GM19324 (cell line): ENCODE measurements at regions not wholly inside any gene's neighbourhood (a gene's known extent, or its start where the extent isn't known, plus 50 kb on each side); places are given as distances from the start of the nearest gene placed in this dataset.
"Not testable (repeated sequence)": the region's sequence is repeated elsewhere in the genome, so short reads cannot be mapped to it uniquely, and the experiment has no call there.

Experiments used
- ATAC-seq: cut with Tn5 transposase; IDR thresholded peaks from one replicate; pipeline ENCODE4 v1.9.1; 2021; ENCODE audit warnings: mild to moderate bottlenecking, moderate library complexity; ENCODE audit not compliant: unreplicated experiment, low FRiP score

DNA sequence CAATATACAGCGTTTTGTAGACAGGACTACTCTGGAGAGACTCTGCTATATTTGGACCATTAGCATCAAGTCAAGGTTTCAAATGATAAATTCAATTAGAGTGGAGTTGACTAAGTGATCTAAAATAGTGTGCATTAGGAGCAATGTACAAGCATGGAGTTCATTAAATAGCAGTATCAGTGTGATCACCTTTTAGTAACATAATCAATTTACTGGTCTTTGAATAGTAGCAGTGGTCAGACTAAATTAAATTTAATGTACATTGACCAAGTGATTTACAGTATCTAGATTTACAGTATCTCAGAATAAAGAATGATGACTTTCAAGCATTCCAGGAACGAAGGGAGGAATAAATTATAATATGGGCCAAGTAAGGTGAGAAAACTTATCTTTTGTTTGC lies 489.6 kb upstream of the ADGRL4 start:
- no peak for ATAC-seq

DNA sequence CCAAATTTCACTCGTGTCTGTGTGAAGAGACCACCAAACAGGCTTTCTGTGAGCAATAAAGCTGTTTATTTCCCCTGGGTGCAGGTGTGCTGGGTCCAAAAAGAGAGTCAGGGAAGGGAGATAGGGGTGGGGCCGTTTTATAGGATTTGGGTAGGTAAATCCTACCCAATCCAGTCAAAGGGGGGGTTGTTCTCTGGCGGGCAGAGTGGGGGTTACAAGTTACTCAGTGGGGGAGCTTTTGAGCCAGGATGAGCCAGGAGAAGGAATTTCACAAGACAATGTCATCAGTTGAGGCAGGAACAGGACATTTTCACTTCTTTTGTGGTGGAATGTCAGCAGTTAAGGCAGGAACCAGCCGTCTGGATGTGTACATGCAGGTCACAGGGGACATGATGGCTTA lies 487.2 kb upstream of the ADGRL4 start:
- ATAC-seq, result not testable (repeated sequence)

DNA sequence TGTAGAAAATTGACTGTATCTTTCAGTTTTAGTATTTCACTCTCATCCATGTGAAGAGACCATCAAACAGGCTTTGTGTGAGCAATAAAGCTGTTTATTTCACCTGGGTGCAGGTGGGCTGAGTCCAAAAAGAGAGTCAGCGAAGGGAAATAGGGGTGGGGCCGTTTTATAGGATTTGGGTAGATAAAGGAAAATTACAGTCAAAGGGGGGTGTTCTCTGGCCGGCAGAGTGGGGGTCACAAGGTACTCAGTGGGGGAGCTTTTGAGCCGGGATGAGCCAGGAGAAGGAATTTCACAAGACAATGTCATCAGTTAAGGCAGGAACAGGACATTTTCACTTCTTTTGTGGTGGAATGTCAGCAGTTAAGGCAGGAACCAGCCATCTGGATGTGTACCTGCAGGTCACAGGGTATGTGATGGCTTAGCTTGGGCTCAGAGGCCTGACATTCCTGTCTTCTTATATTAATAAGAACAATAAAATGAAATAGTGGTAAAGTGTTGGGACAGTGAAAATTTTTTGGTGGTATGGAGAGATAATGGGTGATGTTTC lies 482.1 kb upstream of the ADGRL4 start:
- not testable (repeated sequence) for ATAC-seq

DNA sequence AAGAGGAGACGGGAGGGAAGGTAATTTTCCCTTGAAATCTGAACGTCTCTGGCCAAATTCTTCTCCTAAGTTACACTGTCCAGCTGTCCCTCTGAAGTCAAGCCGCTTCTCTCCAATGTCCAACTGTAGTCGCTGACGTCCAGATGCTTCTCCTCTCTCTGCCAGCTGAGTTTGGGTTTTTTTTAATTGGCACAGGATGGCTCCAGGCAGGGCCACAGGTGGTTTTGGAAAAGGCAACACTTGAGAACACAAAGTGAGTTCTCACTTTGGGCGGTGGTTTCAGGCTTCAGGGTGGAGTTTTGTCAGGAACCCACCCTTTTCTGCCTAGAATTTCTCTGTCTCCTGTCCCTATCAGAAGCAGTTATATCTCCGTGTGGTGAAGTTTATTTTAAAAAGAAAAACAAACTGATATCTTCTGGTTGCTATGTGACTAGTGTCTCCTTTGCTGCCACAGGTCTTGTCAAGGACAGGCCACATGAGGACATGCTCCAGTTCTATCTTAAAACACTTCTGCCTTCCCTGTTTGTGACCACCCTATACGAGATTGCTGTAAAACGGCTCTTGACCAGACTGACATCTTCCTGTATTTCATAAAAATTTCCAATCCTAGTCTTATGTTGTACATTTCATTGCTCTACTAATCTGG lies 472.3 kb upstream of the ADGRL4 start:
- ATAC-seq, result no peak

DNA sequence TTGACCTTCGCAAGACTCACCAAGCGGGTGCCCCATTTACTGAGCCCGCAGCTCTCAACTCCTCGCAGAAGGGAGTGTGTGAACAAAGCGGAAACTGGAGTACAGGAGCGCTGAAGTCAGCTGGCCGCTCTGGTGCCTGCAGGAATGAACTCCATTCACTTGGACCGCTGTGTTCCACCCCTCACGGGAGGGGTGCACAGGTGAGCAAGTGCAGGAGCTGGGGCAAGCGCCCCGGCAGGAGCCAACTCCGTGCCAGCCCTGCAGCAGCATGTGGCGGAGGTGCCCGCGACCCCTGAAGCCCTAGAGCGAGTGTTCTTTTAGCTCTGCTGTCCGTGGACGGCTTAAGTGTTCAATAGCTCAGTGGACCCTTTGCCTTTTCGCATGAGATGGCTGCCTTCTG lies 471.6 kb upstream of the ADGRL4 start:
- no peak for ATAC-seq

DNA sequence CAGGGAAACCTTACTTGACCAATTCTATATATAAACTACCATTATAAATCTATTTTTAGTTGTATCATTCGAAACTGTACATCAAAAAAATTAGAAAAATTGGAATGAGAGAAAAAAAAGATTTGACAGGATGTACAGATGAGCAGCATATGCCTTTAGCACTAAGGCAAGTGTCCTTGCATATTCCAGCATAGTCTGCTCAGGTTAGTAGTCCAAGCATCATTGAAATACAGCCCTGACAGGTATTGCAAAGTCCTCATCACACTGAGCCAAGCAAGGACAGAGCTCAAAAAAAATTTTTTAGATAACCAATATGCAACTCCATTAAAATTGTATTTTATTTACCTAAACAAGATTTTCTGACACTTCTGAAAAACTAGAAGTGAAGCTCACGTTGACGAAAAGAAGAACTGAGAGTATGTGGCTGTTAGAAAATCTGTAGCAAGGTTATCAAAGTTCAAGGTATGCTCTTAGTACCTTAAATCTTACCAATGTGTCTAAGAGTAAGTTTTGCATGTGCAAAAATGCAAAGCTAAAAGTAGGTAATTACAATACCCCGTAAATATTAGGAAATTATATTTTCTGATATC lies 465.6 kb upstream of the ADGRL4 start:
- peak; percentile 88 for ATAC-seq

DNA sequence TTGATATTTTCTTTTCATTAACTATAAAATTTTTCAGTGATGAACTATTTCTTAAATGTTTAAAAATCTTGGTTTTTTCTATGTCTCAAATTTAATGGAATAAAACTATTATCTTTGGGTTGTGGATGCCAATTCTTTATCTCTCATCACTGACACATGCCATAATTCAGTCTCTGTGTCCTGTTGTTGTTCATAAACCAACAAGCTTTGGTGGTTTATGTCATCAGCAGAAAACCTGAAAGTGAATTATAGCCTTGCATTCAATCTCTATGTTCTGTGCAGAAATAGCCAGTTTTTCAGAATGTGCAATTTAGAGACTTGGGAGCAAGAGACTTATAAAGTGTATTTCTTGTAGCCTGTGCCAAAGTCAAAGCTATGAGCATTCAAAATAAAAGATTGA lies 462.6 kb upstream of the ADGRL4 start:
- ATAC-seq, result no peak

DNA sequence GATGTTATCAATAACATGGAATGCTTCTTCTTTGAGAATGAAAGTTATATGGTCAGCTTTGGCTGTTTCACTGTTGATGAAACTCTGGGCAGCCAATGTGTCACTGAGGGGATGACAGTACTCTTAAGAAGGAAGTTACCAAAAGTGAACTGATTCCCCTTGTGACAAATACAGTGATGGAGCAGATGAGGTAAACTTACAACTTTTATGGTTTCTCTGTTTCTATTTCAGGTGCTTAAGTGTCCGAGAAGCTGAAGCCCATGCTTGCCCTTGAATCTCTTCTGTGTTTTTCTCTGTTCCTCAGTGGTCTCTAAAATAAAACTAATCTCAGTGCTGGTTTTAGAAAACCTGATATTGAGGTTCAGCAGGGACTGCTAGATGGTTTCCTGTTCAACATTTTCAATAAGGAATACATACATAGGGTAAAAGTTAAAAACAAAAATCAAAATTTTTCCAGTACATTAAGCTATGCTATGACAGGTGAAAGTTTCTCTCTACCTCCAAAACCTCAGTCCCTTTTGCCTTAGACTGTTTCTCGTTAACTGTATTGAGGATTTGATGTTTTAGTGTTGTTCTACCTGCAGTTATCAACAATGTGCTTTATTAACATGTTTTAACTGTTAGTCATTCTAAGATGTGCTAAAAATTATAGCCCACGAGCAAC lies 454.4 kb upstream of the ADGRL4 start:
- ATAC-seq, result peak; percentile 99

DNA sequence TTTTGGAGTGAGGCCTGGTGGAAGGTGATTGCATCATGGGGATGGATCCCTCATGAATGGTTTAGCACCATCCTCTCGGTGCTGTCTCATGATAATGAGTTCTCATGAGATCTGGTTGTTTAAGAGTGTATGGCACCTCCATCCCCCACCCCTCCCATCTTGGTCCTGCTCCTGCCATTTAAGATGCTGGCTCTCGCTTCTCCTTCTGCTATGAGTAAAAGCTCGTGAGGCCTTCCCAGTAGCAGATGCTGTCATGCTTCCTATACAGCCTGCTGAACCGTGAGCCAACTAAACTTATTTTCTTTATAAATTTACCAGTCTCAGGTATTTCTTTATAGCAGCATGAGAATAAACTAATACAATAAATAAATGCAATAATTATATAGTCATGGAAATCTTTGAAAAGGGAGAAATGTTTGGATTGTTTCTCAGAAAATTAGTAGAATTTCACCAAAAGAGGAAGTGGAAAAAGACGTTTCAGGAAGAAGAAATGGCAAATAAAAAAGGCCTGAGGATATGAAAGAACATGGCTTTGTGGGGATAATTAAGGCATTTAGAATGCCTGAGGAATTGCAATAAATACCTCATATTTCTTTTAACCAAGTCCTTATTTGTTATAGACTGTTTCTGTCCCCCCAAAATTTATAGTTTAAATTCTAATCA lies 451.2 kb upstream of the ADGRL4 start:
- ATAC-seq, result no peak

DNA sequence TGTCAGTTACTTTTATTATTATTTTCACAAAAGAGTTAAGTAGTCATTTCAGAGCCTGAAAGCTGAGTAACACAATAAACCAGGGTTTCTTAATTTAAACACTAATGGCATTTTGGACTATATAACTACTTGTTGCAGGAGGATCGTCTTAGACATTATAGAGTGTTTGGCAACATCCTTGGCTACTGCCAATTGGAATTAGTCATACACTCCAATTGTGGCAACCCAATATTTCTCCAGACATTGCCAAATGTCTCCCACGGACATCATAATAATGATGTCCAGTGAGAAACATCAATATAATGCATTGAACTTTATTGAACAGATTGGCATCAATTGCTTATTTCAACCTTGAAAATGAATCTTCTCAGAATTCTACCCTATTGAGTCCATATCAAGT lies 441.9 kb upstream of the ADGRL4 start:
- no peak for ATAC-seq

DNA sequence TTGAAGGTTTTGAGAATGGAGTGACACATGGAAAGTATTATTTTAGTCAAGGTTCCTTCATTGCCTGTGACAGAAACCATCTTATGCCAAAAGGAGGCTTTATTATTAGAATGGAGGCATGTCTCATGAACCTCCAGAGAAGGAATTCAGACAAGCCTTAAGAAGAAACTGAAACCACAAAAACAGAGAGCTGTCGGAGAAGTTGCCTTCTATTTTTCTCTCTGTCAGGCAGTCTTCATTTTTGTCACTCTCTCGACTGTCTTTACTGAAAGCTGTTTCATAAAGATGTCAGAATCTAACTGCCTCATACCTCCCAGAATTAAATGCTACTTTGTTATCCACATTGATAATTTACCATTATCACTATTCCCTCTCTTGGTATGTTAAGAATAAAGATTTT lies 434.7 kb upstream of the ADGRL4 start:
- ATAC-seq, result no peak

DNA sequence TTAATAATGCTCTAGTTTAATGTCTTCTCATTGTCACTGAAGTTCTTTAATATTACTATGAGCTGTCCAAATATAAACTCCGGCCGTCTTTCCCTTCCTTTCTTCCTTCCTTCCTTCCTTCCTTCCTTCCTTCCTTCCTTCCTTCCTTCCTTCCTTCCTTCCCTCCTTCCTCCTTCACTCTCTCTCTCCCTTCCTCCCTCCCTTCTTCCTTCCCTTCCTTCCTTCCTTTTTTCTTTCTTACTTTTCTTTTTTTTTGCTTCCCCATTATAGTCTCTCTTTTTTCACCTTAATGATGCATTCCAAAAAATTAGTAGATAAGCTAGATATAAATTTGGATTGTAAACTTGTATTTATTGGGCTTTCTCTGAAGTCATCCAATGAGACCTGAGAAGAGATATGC lies 431.0 kb upstream of the ADGRL4 start:
- ATAC-seq, result no peak

DNA sequence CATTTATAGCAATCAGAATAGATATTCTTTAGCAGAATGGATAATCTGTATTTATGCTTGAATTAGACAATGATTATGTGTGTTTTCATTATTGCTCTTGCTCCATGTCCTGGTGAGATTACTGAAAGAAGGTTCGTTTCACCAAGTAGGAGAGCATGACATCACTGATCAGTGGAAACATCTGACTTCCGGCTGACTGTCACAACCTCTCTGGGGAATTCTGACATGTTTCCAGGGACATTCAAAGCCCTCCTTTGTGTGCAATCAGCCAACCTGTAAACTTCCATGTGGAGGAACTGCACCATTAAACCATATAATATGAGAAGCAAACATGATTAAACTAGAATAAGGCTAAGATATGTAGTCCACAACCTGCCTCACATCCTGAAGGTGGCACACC lies 424.8 kb upstream of the ADGRL4 start:
- no peak for ATAC-seq

DNA sequence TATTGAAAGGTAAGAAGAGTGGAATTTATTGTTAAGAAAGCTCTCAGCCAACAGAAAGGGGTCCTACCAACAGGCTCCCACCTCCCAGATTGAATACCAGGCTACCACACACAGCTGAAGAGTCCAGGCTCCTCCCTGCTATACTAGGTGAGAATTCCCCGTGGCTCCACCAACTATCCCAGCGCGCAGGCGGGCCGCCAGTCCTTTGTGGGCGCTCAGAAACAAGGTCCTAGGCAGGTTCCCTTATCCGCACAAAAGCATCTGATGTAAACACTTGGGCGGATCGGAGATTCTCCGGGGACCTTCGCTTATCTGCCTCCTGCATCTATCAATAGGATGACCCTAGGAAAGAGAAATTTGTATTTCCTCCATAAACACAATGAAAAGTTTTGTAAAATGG lies 423.9 kb upstream of the ADGRL4 start:
- ATAC-seq, result no peak

DNA sequence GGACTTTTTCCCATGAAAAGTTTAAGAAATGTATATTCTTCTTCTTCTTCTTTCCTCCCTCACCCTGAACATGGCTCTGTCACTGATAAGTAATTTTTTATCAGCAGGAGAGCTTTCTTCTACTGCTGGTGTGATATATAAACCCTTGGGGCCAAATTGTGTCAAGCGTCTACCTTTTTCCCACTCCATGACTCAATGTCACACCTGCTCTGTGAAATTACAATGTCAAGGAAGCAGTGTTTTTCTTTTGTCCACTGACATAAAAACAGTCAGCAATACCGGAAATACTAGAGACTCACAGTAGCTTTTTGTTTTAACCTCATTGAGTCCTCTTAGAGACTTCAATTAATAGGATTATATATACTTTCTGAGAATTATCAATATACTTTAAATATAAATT lies 416.2 kb upstream of the ADGRL4 start:
- no peak for ATAC-seq

DNA sequence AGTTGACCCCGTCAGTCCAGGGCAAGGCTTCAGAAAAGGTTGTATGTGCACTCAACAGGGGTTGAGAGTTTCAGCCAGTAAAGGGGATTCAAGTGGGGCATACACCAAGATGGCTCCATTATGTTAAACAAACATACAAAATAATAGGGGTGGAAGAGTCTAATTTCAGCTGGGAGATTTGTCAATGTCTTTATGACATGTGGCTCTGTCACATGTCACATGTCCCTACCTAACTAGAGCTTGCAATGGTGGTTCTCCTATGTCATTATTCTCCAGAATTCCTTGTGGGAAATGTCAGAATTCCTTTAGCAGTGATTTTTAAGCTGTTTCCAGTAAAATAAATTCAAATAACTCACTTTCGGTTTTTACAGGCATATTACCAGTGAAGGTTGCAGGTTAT lies 392.0 kb upstream of the ADGRL4 start:
- ATAC-seq, result no peak

DNA sequence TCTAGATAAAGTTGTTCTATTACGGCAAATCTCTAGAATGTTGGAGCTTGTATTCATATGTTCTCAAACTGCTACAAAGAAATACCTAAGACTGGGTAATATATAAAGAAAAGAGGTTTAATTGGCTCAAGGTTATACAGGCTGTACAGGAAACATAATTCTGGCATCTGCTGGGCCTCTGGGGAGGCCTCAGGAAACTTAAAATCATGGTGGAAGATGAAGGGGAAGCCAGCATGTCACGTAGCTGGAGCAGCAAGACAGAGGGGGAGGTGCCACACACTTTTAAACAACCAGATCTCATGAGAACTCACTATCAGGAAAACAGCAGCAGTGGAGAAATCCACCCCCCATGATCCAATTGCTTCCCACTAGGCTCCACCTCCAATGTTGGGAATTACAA lies 390.4 kb upstream of the ADGRL4 start:
- no peak for ATAC-seq

DNA sequence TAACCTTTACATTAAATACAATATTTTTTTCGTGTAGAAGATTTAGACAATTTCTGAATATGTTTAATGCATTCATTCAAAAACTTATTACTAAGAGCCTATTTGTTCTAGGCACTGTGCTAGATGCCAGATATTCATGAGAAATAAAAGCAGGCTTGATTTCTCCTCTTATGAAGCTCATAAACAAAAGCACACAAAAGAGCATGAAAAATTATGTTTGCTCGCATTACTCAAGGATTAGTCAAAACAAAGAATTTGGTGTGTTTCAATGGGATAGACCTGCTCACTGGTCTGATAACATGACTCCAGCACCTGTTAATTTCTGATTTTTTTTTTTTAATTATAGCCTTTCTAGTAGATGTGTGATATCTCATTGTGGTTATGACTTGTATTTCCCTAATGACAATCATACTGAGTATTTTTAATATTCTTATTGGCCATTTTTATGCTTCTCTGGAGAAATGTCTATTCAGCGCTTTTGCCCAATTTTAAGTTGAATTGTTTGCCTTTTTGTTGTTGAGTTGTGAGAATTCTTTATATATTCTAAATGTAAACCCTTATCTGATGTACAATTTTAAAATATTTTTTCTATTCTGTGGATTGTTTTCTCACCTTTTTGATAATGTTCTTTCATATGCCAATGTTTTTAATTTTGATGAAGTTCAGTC lies 382.3 kb upstream of the ADGRL4 start:
- no peak for ATAC-seq

DNA sequence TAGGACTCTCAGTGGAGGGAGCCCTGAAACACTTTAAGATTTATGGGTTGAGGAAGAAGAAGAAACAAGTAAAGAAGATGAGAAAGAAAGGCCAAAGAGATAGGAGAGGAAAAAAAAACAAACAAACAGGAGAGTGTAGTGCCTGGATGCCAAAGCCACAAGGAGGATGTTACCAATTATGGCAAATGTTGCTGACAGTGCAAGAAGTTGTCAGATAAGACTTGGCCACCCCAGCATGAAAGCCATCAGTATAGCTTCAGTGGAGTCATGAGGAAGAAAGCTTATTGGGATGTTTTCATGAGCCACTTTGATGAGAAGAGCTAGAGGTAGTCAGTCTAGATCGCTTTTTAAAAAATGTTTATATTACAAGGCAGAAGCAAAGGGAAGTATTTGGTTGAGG lies 380.2 kb upstream of the ADGRL4 start:
- no peak for ATAC-seq

DNA sequence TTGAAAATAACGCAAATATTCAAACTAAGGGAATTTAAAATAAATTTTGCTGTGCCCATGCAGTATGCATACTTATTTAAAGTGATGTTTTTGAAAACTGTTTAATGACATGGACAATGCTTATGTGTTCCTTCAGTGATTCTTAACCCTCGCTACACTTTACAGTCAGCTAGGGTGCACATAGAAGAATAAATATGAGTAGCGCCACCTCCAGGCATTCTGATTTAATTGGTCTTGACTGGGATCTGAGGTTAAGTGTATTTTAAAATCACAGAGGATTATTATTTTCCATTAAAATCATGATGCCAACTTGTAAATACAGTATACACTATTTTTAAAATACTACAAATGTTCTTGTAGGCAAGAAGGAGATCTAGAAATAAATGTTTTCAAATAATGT lies 373.5 kb upstream of the ADGRL4 start:
- ATAC-seq, result no peak

DNA sequence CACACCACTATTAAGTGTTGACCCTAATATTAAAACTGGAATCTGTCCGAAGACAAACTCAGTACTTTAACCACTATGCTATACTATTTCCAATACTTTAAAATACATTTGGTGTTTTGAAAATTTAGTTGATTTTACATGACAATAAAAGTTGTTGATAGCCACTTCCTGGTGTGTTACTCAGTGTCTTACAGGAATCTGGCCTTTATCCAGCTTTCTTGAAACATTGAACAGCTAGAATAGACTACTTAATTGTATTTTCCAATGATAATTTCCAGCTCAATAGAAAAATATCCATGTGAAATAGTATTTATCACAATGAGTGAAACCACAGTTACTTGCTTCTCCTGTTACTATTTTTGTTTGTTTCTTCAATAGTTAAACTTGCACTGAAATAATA lies 369.6 kb upstream of the ADGRL4 start:
- ATAC-seq, result no peak
